HG02885 (cell line): ENCODE measurements at regions not wholly inside any gene's neighbourhood (a gene's known extent, or its start where the extent isn't known, plus 50 kb on each side); places are given as distances from the start of the nearest gene placed in this dataset.
"Not testable (repeated sequence)": the region's sequence is repeated elsewhere in the genome, so short reads cannot be mapped to it uniquely, and the experiment has no call there.

Experiments
- ATAC-seq: cut with Tn5 transposase; IDR thresholded peaks from one replicate; pipeline ENCODE4 v1.9.1; 2021; ENCODE audit warnings: mild to moderate bottlenecking; ENCODE audit not compliant: unreplicated experiment, poor library complexity

DNA sequence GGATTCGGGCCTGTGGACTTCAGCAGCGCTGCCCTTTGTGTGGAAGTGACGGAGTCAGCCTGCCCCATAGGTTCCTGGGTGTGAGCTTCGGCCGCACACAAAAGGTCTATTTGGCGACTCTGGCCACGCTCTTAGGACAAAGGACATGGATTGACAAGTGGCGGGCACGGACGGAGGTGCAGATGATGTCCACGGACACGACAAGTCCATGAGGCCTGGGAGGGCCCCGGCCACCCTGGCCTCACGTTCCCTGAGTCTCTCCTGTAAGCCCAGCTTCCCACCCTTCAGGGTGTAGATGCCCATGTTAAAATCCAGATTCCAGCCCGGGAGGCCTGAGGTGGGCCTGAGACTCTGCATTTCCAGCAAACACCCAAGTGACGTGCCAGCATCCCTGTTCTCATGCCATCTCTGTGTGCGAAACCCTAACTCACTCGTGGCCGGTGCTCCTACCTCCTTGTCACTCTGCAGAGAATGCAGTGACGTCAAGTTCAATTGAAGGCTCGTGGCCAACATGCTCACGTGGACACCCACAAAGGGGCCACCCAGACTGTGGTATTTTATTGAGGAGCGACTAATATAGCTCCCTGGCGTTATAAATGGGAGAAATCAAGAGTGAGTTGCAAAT lies 111.7 kb downstream of the RTP5 start:
- ATAC-seq, result no peak

DNA sequence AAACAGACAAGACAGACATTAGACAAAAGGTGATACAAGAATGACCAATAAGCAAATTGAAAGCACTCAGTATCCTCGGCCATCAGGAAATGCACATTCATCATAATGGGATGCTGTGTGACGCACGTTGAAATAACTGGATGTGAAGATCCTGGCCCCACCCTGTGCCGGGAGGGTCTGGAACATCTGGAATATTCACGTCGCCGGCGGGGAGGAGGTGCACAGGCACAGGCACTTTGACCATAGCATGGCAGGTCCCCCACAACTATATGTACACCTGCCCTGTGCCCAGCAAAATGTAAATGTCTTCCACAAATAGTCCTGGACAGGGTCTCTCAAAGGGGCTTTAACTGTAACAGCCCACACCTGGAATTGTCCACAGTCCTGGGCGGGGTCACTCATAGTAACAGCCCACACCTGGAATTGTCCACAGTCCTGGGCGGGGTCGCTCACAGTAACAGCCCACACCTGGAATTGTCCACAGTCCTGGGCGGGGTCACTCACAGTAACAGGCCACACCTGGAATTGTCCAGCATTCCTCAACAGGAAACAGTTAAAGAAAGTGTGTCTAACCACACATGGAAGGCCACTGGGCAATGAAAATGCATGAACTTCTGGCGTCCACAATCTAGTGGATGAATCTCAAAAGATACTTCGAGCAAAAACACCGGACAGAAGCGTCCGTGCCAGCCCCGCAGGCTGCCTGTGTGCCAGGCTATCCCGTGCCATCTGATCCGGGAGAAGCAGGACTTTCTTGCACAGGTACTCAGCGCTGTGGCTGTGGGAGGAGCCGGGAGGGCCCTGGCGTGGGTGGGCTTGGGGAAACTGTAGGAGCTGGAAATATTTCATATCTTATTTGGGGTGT lies 113.4 kb downstream of the RTP5 start:
- no peak for ATAC-seq

DNA sequence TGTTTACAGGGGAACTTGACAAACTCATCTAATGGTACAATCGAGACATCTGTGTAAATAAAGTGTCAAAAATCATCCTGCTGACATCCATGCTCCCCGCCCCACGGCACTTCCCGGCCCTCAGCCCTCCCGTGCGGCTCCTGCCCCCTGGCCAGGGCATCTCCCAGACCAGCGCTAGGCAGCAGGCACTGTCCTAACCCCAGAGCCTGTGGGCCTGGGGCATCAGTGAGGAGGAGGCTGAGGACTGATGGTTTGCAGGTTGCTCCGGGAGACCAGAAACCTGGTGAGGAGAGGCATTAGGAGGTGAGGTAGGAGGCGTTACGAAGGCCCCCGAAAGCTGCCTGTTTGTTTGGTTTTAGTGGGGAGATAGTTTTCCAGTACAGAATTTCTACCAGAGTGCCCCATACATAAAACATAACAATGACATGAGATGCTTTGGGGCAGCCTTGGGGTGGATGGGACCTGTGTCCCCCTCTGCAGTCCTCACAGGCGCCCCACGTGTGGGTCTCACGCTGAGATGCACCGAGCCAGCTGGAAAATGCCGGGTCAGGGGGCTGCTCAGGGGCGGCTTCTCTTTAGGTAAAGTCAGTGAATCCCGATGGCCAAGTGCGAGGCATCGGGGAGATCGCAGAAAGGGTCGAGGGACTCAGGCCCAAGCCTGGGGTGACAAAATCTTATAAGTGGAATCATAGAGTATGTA lies 114.2 kb downstream of the RTP5 start:
- ATAC-seq, result no peak

DNA sequence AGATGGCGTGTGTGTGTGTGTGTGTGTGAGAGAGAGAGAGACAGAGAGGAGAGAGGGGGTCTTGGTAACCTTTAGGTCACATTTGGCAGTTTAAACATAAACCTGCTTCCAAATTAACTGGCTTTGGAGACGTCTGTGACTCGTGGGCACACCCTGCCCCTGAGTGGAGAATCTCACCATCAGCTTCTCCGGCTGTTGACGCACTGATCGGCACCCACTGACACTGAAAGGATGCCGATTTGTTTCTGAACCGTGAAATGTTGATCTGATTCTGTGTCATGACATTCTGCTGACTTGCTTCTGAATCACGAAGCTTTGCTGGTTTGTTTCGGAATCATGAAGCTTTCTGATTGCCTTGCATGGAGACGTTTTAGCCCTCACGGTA lies 114.7 kb downstream of the RTP5 start:
- no peak for ATAC-seq

DNA sequence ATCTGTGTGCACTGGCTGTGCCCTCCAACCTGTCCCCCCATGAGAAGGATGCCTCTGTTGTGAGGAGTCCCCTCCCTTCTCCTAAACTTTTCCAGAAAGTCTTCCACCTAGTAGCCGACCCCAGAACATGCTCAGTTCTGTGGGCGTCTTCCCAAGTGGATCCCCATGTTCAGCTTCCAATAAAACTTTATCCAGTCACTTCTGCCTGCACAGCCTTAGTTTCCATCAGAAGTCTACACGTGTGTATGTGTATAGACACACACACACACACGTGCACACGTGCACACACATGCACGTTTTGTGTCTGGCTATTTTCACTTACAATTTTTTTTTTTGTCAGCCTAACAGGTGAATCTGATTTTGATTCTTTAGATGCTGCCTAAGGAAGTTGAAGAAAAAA lies 115.1 kb downstream of the RTP5 start:
- no peak for ATAC-seq

DNA sequence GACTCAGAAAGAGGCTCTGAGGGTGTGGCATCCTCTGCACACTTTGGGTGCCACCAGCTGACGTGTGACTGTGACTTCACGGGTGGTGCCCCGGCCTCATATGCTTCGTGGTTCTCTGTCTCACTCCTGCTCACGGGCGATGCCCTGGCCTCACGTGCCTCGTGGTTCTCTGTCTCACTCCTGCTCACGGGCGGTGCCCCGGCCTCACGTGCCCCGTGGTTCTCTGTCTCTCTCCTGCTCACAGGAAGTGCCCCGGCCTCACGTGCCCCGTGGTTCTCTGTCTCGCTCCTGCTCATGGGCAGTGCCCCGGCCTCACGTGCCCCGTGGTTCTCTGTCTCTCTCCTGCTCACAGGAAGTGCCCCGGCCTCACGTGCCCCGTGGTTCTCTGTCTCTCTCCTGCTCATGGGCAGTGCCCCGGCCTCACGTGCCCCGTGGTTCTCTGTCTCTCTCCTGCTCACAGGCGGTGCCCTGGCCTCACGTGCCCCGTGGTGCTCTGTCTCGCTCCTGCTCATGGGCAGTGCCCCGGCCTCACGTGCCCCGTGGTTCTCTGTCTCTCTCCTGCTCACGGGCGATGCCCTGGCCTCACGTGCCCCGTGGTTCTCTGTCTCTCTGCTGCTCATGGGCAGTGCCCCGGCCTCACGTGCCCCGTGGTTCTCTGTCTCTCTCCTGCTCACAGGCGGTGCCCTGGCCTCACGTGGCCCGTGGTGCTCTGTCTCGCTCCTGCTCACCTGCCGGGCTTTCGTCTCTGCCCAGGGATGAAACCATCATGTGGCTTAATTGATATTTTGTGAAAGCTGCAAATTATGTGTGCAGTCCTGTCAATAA lies 115.8 kb downstream of the RTP5 start:
- ATAC-seq, result not testable (repeated sequence)

DNA sequence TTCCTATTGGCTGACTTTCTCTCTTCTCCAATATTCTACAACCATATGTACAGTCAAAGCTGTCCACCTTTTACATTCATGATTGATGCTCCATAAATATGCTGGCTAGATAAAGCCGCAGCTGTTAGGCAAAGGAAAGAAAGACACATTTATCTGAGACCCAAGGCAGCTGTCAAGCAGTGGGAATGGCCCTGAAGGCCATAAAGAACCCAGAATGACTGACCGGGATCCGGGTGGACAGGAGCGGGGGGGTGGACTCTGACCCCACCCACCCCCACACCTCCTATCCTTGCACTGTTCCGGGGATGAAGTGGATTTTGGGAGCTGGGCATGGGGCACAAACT lies 116.4 kb downstream of the RTP5 start:
- ATAC-seq, result no peak

DNA sequence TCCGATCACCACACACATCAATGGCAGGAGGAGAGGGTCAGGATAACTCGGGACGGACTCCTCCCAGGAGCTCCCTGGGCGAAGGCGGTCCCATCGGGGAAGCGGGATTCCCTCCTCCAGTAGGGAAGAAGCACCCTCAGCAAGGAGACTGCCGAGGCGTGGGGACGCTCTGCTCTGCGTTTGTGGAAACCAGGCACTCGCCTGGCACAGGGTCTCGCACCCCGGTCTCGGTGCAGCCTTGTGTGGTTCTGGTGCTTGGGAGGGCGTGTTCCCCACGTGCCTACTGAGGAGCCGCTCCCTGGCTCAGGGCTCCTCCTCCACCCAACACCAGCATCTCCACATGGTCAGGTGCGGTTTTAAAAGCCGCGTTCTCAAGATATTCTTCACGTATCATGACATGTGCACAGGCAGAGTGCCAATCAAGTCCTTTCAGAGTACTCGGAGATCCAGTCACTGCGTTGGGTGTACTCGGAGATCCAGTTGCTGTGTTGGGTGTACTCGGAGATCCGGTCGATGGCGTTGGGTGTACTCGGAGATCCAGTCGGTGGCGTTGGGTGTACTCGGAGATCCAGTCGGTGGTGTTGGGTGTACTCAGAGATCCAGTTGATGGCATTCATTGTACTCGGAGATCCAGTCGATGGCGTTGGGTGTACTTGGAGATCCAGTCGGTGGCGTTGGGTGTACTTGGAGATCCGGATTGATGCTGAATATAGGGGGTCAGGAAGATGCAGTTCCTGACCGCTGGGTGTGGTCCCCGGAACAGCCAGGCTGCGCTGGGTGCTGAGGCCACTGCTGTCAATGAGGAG lies 117.5 kb downstream of the RTP5 start:
- no peak for ATAC-seq

DNA sequence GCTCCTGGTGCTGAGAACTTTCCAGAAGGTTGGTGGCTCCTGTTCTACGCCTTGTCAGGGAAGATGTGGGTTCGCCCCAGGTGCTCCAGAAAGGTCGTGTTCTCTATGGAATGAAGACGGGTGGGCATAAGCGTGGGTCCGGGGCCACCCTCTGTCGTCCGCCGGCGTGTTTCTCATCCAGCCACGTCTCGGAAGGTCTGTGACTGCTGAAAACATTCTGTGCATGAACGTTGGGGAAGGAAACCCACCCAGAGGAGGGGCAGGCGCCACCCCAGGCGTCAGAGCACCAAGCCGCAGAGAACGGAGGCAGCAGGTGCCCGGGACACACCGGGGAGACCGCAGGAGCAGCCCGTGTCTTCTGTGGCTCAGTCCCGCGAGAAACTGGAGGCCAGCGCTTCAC lies 118.2 kb downstream of the RTP5 start:
- no peak for ATAC-seq

DNA sequence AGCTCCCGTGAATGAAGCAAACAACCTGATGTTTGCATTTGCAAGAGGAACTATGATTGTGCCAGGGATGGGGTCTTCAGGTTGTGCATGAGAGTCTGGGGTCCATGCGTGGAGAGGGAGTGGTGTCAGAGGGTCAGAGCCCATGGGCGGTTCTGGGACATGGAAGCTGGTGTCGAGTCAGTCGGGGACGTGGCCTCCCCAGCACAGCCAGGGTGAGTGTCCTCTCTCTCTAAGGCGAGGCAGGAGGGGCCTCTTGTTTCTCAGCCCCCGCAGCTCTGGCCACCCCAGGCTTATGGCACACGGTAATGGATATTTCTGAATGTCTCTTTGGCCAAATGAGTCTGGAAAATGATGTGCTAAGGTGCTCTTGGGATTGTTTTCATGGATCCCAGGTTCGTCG lies 118.6 kb downstream of the RTP5 start:
- no peak for ATAC-seq

DNA sequence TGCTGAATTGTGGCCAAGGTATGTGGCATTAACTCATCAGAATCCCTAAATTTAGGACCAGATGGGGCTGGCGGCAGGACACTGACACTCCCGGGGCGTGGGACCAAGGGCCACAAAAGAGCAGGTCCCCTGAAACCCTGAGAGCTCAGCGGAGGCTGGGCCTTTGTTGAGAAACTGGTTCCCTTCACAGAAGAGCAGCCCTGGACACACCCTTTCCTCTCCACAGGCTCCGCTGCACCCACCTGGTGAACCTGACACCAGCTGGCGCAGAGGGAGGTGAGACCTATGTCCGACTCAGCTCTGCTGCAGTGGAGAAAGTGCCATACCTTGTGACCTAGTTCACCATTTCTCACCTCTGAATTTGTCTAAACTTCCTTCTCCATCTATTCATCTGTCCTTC lies 119.5 kb downstream of the RTP5 start:
- no peak for ATAC-seq

DNA sequence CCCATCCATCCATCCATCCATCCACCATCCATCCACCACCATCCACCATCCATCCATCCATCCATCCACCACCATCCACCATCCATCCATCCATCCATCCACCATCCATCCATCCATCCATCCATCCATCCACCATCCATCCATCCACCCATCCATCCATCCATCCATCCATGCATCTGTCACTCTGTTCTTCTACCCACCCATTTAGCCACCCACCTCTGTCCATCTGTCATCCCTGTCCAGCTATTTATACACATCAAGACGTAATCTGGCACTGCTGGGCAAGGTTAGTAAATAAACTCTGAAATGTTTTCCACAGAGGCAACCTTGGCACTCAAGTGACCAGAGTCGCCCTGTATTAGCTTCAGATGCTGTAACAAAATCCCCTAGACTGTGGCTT lies 120.9 kb downstream of the RTP5 start:
- ATAC-seq, result no peak

DNA sequence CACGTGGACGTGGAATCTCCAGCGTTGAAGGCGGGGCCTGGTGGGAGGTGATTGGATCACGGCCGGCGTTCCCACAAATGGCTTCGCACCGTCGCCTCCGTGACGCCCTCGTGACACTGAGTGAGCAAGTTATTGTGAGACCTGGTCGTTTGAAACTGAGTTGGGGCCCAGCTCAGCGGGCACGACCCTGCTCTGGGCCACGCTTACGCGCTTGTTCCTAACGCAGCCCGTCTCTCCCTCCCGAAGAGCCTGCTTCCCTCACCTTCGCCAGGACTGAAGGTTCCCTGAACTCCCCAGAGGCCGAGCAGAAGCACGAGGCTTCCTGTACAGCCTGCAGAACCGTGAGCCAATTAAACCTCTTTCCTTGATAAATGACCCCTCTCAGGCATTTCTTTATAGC lies 121.8 kb downstream of the RTP5 start:
- ATAC-seq, result no peak

DNA sequence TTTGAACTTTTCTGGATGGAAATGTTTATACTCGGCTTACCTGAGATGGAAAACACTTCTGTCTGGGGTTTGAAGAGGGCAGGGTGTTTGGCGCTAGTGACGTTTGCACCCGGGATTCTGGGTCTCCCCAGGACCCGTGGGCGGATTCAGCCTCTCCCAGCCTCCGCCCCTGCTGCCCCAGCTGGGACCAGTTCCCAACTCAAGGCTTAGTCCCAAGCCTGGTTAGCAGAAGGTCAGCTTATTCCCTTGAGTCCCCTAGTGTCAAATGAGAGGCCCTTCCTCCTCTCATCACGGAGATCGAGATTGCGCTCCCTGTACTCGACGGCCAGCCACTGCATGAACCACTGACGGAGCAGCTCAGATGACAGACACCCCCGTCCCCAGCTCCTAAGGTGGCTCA lies 123.2 kb downstream of the RTP5 start:
- no peak for ATAC-seq

DNA sequence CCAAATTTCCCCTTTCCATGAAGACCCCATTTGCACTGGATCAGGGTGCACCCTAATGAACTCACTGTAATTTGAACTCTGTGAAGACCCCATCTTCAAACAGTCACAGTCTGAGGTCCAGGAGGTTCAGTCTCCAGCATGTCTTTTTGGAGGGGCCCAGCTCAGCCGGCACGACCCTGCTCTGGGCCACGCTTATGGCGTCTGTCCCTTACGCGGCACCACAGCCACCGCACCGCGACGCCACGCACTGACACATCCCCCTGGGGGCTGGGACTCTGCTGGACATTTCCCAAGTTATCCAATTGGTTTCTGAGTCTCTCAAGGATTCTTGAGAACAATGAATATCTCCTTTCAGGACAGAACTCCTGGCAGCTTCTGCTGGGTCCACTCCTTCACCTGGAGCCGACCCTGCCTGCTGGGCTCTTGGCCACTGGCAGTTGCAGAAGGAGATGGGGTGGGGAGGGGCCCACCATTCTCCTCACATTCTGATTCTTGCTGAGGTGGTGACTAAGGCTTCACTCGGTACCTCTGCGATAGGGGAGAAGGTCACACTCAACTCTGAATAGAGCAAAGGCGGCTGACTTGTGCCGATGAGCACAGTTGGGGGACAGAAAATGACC lies 124.0 kb downstream of the RTP5 start:
- ATAC-seq, result no peak

DNA sequence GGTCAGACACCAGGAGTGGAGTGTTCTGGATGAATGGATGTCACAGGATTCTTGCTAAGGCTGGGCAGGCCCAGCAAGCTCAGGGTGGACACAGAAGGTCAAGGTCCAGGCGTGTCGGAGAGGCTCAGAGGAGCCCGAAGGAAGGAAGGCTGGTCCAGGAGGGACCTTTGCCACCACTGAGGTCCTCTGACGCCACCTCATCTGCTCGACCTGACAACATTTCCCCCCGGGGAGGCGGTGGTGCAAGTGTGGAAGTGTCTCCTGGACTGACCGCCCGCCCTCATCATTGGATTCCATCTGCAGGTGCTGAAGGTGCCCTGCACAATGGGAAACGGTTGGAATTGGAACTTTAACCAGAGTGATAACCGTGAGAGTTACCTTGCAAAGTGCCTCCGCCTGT lies 124.6 kb downstream of the RTP5 start:
- ATAC-seq, result no peak

DNA sequence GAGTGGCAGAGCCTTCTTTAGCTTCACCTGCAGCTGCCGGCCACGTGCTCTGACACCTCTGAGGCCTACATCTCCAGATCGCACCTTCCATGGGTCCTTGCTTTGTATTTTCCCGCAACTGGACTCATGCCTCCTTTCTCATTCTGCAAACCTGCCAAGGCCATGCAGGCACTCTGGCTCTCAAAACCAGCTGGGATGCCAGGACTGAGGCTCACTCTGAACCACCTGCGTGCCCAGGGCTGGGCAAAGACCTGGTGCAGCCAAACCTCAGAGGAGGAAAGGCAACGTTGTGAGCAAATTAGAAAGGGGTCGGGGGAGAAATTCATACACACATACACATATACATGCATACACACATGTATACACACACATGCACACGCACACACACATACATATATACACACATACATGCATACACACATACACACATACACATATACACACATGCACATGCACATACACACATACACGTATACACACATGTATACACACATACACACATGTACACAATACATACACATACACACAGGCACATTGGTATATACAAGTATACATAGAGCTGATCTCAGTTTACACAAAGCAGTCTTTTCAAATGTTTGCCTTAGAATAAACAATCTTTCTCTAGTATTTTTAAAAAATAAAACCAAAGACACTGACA lies 125.2 kb downstream of the RTP5 start:
- ATAC-seq, result no peak

DNA sequence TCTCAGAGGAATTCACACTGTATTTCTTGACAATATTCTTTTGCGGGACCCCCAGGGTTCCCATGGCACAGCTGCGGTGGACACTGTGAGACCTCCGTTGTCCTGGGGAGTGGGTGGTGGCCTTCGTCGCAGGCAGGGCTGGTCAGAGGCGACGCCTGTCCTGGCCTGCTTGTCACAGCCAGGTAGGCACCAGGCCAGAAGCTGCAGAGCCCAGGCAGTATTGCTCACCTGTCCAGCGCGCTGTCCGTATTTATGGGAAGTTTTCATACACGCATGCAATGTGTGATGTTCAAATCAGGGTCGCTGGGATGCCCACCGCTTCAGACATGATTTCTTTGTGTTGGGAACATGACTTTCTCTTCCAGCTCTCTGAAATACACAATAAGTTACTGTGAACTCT lies 126.6 kb downstream of the RTP5 start:
- ATAC-seq, result no peak

DNA sequence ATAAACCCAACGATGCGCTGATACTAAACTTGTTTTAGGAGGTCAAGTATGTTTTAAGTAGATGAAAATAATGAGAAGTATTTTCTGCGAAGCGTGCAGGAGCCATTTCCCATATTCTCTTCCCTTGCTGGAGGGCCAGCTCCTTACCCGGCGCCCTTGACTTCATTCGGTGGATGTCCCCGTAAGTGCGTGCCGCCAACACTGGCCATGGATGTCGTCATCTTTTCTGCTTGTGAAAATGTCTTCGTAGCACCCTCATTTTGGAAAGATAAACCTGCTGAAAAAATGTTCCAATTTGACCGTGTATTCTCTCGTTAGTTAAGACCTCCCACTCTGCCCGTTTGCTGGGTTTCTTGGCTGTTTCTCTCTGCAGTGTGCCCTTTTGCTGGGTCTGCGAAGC lies 127.5 kb downstream of the RTP5 start:
- no peak for ATAC-seq
